ENCODE measurements at regions not wholly inside any gene's neighbourhood (a gene's known extent, or its start where the extent isn't known, plus 50 kb on each side); places are given as distances from the start of the nearest gene placed in this dataset.

- DNase-seq (ENCODE audit: low read depth in 2 of 2), result no peak
These were observed 60.9 kb upstream of the CHRM2 start for GRCh38 chr7:136807598-136807997.

- DNase-seq (ENCODE audit: low read depth in 2 of 2), result no peak
These were observed 65.4 kb upstream of the CHRM2 start for GRCh38 chr7:136803028-136803427.

- DNase-seq (ENCODE audit: low read depth in 2 of 2), result no peak
These were observed 84.5 kb upstream of the CHRM2 start for GRCh38 chr7:136783934-136784333.

GRCh38 chr7:136741941-136742340, 126.5 kb upstream of the CHRM2 start:
- DNase-seq (ENCODE audit: low read depth in 2 of 2), result no peak

GRCh38 chr7:136728945-136729344, 139.5 kb upstream of the CHRM2 start:
- DNase-seq (ENCODE audit: low read depth in 2 of 2), result no peak

- DNase-seq (ENCODE audit: low read depth in 2 of 2), result no peak
These were observed 142.0 kb upstream of the CHRM2 start for GRCh38 chr7:136726460-136726859.

GRCh38 chr7:136717910-136718557, 150.4 kb upstream of the CHRM2 start:
- DNase-seq (ENCODE audit: low read depth in 2 of 2), result no peak

GRCh38 chr7:136714062-136714461, 154.4 kb upstream of the CHRM2 start:
- no peak for DNase-seq (ENCODE audit: low read depth in 2 of 2)

GRCh38 chr7:136710751-136711150, 157.7 kb upstream of the CHRM2 start:
- no peak for DNase-seq (ENCODE audit: low read depth in 2 of 2)

GRCh38 chr7:136709876-136710275, 158.6 kb upstream of the CHRM2 start:
- no peak for DNase-seq (ENCODE audit: low read depth in 2 of 2)

GRCh38 chr7:136702913-136703312, 165.5 kb upstream of the CHRM2 start:
- no peak for DNase-seq (ENCODE audit: low read depth in 2 of 2)

GRCh38 chr7:136698977-136699376, 169.5 kb upstream of the CHRM2 start:
- DNase-seq (ENCODE audit: low read depth in 2 of 2), result no peak

- no peak for DNase-seq (ENCODE audit: low read depth in 2 of 2)
These were observed 170.2 kb upstream of the CHRM2 start for GRCh38 chr7:136698231-136698630.

- DNase-seq (ENCODE audit: low read depth in 2 of 2), result no peak
These were observed 171.2 kb upstream of the CHRM2 start for GRCh38 chr7:136697271-136697670.

GRCh38 chr7:136693166-136694119, 175.0 kb upstream of the CHRM2 start:
- no peak for DNase-seq (ENCODE audit: low read depth in 2 of 2)

- no peak for DNase-seq (ENCODE audit: low read depth in 2 of 2)
These were observed 176.2 kb upstream of the CHRM2 start for GRCh38 chr7:136692221-136692620.

- no peak for DNase-seq (ENCODE audit: low read depth in 2 of 2)
These were observed 179.9 kb upstream of the CHRM2 start for GRCh38 chr7:136688601-136689000.

- no peak for DNase-seq (ENCODE audit: low read depth in 2 of 2)
These were observed 180.6 kb upstream of the CHRM2 start for GRCh38 chr7:136687693-136688322.

- DNase-seq (ENCODE audit: low read depth in 2 of 2), result no peak
These were observed 182.8 kb upstream of the CHRM2 start for GRCh38 chr7:136685501-136686173.

GRCh38 chr7:136677471-136678365, 190.7 kb upstream of the CHRM2 start:
- DNase-seq (ENCODE audit: low read depth in 2 of 2), result peak in 1 of 2 experiments; percentile 6

- no peak for DNase-seq (ENCODE audit: low read depth in 2 of 2)
These were observed 200.9 kb upstream of the CHRM2 start for GRCh38 chr7:136667584-136667983.
